ENCODE measurements at regions not wholly inside any gene's neighbourhood (a gene's known extent, or its start where the extent isn't known, plus 50 kb on each side); places are given as distances from the start of the nearest gene placed in this dataset.

DNA sequence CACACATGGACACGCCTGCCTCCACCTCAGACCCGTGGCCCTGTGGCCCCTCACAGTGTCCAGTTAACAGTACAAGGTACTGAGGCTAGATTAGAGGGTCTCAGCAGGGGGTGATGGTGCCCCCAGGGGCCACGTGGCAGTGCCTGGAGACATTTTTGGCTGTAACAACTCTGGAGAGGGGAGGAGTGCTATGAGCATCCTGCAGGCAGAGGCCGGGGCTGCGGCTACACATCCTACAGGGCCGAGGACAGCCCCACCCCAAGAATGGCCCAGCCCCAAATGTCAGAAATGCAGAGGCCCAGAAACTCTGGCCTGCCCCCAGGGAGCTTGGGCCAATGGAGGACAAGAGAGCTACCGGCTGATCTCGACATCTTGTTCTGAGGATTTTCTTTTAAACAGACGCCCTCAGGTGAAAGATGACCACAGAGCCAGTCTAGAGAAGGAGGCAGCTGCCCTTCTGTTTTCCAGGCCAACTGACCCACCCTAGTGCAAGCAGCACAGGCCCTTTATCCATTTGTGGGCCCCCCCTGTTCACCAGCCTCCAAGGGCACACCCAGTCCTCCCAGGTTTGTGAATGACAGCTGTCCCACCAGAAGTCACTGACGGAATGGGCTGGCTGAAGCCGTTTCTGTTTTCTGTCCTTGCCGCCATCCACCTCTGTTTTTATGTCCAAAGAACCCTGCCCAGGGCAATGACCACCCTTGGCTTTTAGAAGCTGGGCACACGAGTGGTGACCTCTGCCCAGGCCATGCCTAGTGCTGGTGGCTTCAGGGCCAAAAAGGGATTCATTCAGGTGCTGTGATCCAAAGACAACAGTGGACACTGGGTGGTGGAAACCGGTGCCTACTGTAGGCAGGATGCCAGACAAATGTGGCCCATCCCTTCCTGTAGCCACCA, 85.2 kb upstream of the LINC01488 start:
- peaks cover 4% of the 10 kb centered on the region for H3K36me3 Mint-ChIP-seq (ENCODE audit: low read depth, unreplicated experiment)
- peaks cover 2% of the 10 kb centered on the region for H3K4me1 Mint-ChIP-seq (ENCODE audit: low read depth, unreplicated experiment)
- Histone ChIP-seq H3K36me3 (ENCODE audit: insufficient read depth, low read length) (no peaks in the 10 kb centered on the region), H3K27ac (ENCODE audit: low read depth, low read length) (no peak overlapping the region), H3K9ac (ENCODE audit: low read length) (no peak overlapping the region), H3K9me3 (ENCODE audit: insufficient read depth, low read depth, low read length) (no peaks in the 10 kb centered on the region), H2AFZ (ENCODE audit: low read depth, low read length) (no peak overlapping the region), H3K27me3 (ENCODE audit: insufficient read depth, low read length) (no peaks in the 10 kb centered on the region), H4K20me1 (ENCODE audit: insufficient read depth, low read length) (no peaks in the 10 kb centered on the region), H3K4me2 (ENCODE audit: low read length) (no peak overlapping the region), H3K4me3 (ENCODE audit: insufficient read depth, low read depth, low read length) (no peak overlapping the region), H3K4me1 (ENCODE audit: insufficient read depth, low read length) (peaks cover 18% of the 10 kb centered on the region), H3K79me2 (ENCODE audit: insufficient read depth, low read length) (no peaks in the 10 kb centered on the region)
- peaks cover 44% of the 10 kb centered on the region for H3K27me3 Mint-ChIP-seq (ENCODE audit: low read depth, unreplicated experiment)
- peaks cover 9% of the 10 kb centered on the region for H3K9me3 Mint-ChIP-seq (ENCODE audit: unreplicated experiment)
- H3K4me3 Mint-ChIP-seq (ENCODE audit: unreplicated experiment) = no peak overlapping the region
- DNase-seq (ENCODE audit: low read depth) (no peak), FAIRE-seq (no peak)
- no peak for TF ChIP-seq EZH2 (IDR thresholded peaks at IDR 0.05; ENCODE audit: insufficient read depth, low read length)
- TF ChIP-seq, protein P1, sequence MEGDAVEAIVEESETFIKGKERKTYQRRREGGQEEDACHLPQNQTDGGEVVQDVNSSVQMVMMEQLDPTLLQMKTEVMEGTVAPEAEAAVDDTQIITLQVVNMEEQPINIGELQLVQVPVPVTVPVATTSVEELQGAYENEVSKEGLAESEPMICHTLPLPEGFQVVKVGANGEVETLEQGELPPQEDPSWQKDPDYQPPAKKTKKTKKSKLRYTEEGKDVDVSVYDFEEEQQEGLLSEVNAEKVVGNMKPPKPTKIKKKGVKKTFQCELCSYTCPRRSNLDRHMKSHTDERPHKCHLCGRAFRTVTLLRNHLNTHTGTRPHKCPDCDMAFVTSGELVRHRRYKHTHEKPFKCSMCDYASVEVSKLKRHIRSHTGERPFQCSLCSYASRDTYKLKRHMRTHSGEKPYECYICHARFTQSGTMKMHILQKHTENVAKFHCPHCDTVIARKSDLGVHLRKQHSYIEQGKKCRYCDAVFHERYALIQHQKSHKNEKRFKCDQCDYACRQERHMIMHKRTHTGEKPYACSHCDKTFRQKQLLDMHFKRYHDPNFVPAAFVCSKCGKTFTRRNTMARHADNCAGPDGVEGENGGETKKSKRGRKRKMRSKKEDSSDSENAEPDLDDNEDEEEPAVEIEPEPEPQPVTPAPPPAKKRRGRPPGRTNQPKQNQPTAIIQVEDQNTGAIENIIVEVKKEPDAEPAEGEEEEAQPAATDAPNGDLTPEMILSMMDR (IDR thresholded peaks at IDR 0.05; ENCODE audit: insufficient read depth, low read depth, low read length) = no peak
- H3K27ac Mint-ChIP-seq (ENCODE audit: unreplicated experiment) = no peak overlapping the region

DNA sequence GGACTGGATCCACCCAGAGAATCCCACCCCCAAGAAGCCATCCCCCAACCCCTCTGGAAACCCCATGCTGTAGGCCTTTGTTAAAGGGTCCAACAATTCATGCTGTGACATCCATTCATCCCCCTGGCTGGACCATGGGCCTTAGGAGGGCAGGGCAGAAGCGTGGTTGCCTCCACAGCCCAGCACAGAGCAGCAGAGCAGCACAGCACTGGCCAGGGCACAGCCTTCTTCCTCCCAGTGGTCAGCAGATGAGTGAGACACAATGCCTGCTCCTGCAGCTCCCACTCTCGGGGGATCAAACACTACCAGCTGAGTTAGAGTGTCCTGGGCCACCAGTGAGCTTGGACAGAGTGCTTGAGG, 84.5 kb upstream of the LINC01488 start:
- Mint-ChIP-seq H3K4me1 (ENCODE audit: low read depth, unreplicated experiment) (peaks cover 2% of the 10 kb centered on the region), H3K4me3 (ENCODE audit: unreplicated experiment) (no peak overlapping the region), H3K27me3 (ENCODE audit: low read depth, unreplicated experiment) (peaks cover 48% of the 10 kb centered on the region), H3K36me3 (ENCODE audit: low read depth, unreplicated experiment) (peaks cover 4% of the 10 kb centered on the region), H3K27ac (ENCODE audit: unreplicated experiment) (no peak overlapping the region), H3K9me3 (ENCODE audit: unreplicated experiment) (peaks cover 11% of the 10 kb centered on the region)
- no peak overlapping the region for H3K27ac ChIP-seq (ENCODE audit: low read depth, low read length)
- no peaks in the 10 kb centered on the region for H3K36me3 ChIP-seq (ENCODE audit: insufficient read depth, low read length)
- H3K4me2 ChIP-seq (ENCODE audit: low read length) = no peak overlapping the region
- no peak overlapping the region for H2AFZ ChIP-seq (ENCODE audit: low read depth, low read length)
- TF ChIP-seq, protein P1 (IDR thresholded peaks at IDR 0.05; ENCODE audit: insufficient read depth, low read depth, low read length) = no peak
- no peak for TF ChIP-seq EZH2 (IDR thresholded peaks at IDR 0.05; ENCODE audit: insufficient read depth, low read length)
- FAIRE-seq (no peak), DNase-seq (ENCODE audit: low read depth) (no peak)
- peaks cover 18% of the 10 kb centered on the region for H3K4me1 ChIP-seq (ENCODE audit: insufficient read depth, low read length)
- no peaks in the 10 kb centered on the region for H3K9me3 ChIP-seq (ENCODE audit: insufficient read depth, low read depth, low read length)
- no peak overlapping the region for H3K4me3 ChIP-seq (ENCODE audit: insufficient read depth, low read depth, low read length)
- no peaks in the 10 kb centered on the region for H3K27me3 ChIP-seq (ENCODE audit: insufficient read depth, low read length)
- H3K79me2 ChIP-seq (ENCODE audit: insufficient read depth, low read length) = no peaks in the 10 kb centered on the region
- no peak overlapping the region for H3K9ac ChIP-seq (ENCODE audit: low read length)
- H4K20me1 ChIP-seq (ENCODE audit: insufficient read depth, low read length) = no peaks in the 10 kb centered on the region

DNA sequence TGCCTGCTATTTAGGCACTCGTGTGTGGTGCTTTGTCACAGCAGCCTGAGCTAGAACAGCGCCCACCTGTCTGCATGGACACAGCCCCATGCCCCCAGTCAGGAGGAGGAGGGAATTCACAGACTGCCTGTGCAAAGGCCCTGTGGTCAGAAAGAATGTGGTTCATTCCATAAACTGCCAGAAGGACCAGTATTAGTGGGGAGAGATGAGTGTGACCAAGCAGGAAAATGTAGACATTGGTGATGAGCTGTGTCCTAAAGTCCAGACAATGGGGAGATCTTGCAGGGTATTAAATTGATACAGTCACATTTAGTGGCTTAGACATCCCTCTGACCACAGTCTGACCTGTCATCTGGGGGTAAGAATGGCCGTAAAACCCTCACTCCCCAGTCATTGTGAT, 83.7 kb upstream of the LINC01488 start:
- H2AFZ ChIP-seq (ENCODE audit: low read depth, low read length) = no peak overlapping the region
- no peaks in the 10 kb centered on the region for H3K36me3 ChIP-seq (ENCODE audit: insufficient read depth, low read length)
- H3K4me1 ChIP-seq (ENCODE audit: insufficient read depth, low read length) = peaks cover 18% of the 10 kb centered on the region
- no peak overlapping the region for H3K27ac Mint-ChIP-seq (ENCODE audit: unreplicated experiment)
- H3K27me3 Mint-ChIP-seq (ENCODE audit: low read depth, unreplicated experiment) = peaks cover 50% of the 10 kb centered on the region
- H3K36me3 Mint-ChIP-seq (ENCODE audit: low read depth, unreplicated experiment) = peaks cover 4% of the 10 kb centered on the region
- no peak overlapping the region for H3K9ac ChIP-seq (ENCODE audit: low read length)
- DNase-seq (ENCODE audit: low read depth) (no peak), FAIRE-seq (no peak)
- H3K27ac ChIP-seq (ENCODE audit: low read depth, low read length) = no peak overlapping the region
- H3K4me3 ChIP-seq (ENCODE audit: insufficient read depth, low read depth, low read length) = no peak overlapping the region
- H3K79me2 ChIP-seq (ENCODE audit: insufficient read depth, low read length) = no peaks in the 10 kb centered on the region
- no peaks in the 10 kb centered on the region for H4K20me1 ChIP-seq (ENCODE audit: insufficient read depth, low read length)
- peaks cover 2% of the 10 kb centered on the region for H3K4me1 Mint-ChIP-seq (ENCODE audit: low read depth, unreplicated experiment)
- H3K4me3 Mint-ChIP-seq (ENCODE audit: unreplicated experiment) = no peak overlapping the region
- TF ChIP-seq EZH2 (IDR thresholded peaks at IDR 0.05; ENCODE audit: insufficient read depth, low read length) = no peak
- TF ChIP-seq, protein P1 (IDR thresholded peaks at IDR 0.05; ENCODE audit: insufficient read depth, low read depth, low read length) = no peak
- H3K9me3 Mint-ChIP-seq (ENCODE audit: unreplicated experiment) = peaks cover 18% of the 10 kb centered on the region
- no peak overlapping the region for H3K4me2 ChIP-seq (ENCODE audit: low read length)
- H3K27me3 ChIP-seq (ENCODE audit: insufficient read depth, low read length) = no peaks in the 10 kb centered on the region
- peaks cover 6% of the 10 kb centered on the region for H3K9me3 ChIP-seq (ENCODE audit: insufficient read depth, low read depth, low read length)

Measured in astrocyte (in vitro differentiated cells and primary cell).